HCT116 (cell line): ENCODE measurements at regions not wholly inside any gene's neighbourhood (a gene's known extent, or its start where the extent isn't known, plus 50 kb on each side); places are given as distances from the start of the nearest gene placed in this dataset.
"Not testable (repeated sequence)": the region's sequence is repeated elsewhere in the genome, so short reads cannot be mapped to it uniquely, and the experiment has no call there.

Source experiments
- ATAC-seq: fragments of 200-7000 bp; cut with Tn5 transposase; 2 replicates; pipeline ENCODE4 v1.9.1; 2020; ENCODE audit warnings: mild to moderate bottlenecking, moderate library complexity
- BruUV-seq: library from RNA; stranded (reverse); fragments of 400-500 nt; replicated peaks from 2 replicates; lab custom pipeline; 2021; lab: Mats Ljungman, UMichigan
- CTCF ChIA-PET: fragments of 300-600 bp; sonication (Branson Sonifier 250); formaldehyde crosslinking; loops from one replicate; lab custom pipeline; 2021; ENCODE audit warnings: antibody characterized with exemption; lab: Charles Lee
- POLR2A ChIA-PET: fragments of 300-600, 350-600 bp; sonication (Branson Sonifier 250); formaldehyde crosslinking; loops from one replicate; lab custom pipeline; 2021; ENCODE audit warnings: antibody characterized with exemption; lab: Charles Lee
- RAD21 ChIA-PET, 2 experiments: fragments of 300-600 bp; sonication (Branson Sonifier 250); formaldehyde crosslinking; loops; one replicate each; lab custom pipeline; 2023; ENCODE audit warnings: low total read pairs in 2 of 2; ENCODE audit not compliant: uncharacterized antibody in 2 of 2, unreplicated experiment in 2 of 2, low non-redundant PET in 1 of 2; lab: Charles Lee
- DNase-seq: peaks from one replicate; pipeline ENCODE4 v3.0.0-alpha.2; 2010; ENCODE audit warnings: low read depth, low spot score
- H2AFZ ChIP-seq: fragments of 200-600 bp; shearing (Covaris generic), sonication (generic); 2 replicates; pipeline ENCODE4 v1.6.1; 2017; ENCODE audit warnings: low read depth, mixed run types, mixed read lengths, antibody characterized with exemption, low read length; ENCODE audit not compliant: poor library complexity, severe bottlenecking
- H3K27ac ChIP-seq: 2 replicates; pipeline ENCODE4 v1.5.1; 2012; ENCODE audit warnings: low read depth, low read length
- H3K27me3 ChIP-seq: fragments of 200-600 bp; sonication (generic); 2 replicates; pipeline ENCODE4 v1.6.1; 2016; ENCODE audit warnings: mixed run types, low read length, mixed read lengths; ENCODE audit not compliant: insufficient read depth
- H3K36me3 ChIP-seq, 2 experiments: fragments of 200-500 bp in 1 of 2; fragments of 200-600 bp in 1 of 2; sonication (Bioruptor generic) in 1 of 2; sonication (generic) in 1 of 2; 2 replicates each; pipeline versions ENCODE4 v1.5.1 to v1.6.1; 2014 to 2016; ENCODE audit warnings: low read length in 2 of 2, inconsistent platforms in 1 of 2, mixed read lengths in 1 of 2, mixed run types in 1 of 2; ENCODE audit not compliant: insufficient read depth in 2 of 2, control insufficient read depth in 1 of 2
- H3K4me1 ChIP-seq, 2 experiments: fragments of 200-600 bp in 1 of 2; sonication (generic) in 1 of 2; 2 replicates each; pipeline versions ENCODE4 v1.5.1 to v1.6.1; 2012 to 2017; ENCODE audit warnings: low read length in 2 of 2, inconsistent platforms in 1 of 2, mild to moderate bottlenecking in 1 of 2, mixed read lengths in 1 of 2, mixed run types in 1 of 2, moderate library complexity in 1 of 2; ENCODE audit not compliant: insufficient read depth in 2 of 2, control insufficient read depth in 1 of 2
- H3K4me2 ChIP-seq: fragments of 200-600 bp; sonication (generic); 2 replicates; pipeline ENCODE4 v1.6.1; 2017; ENCODE audit warnings: mixed run types, low read length, mixed read lengths
- H3K4me3 ChIP-seq, 2 experiments: fragments of 200-600 bp in 1 of 2; sonication (generic) in 1 of 2; replicated peaks in 1 of 2; 2 replicates each; pipeline ENCODE4 v1.5.1; 2011 to 2016; ENCODE audit warnings: low read length in 2 of 2, control low read depth in 1 of 2, low read depth in 1 of 2, mild to moderate bottlenecking in 1 of 2, mixed read lengths in 1 of 2, mixed run types in 1 of 2
- H3K79me2 ChIP-seq: fragments of 200-600 bp; sonication (generic); 2 replicates; pipeline ENCODE4 v1.6.1; 2017; ENCODE audit warnings: mild to moderate bottlenecking, mixed run types, low read length, moderate library complexity, mixed read lengths; ENCODE audit not compliant: insufficient read depth
- H3K9ac ChIP-seq: fragments of 200-600 bp; sonication (generic); 2 replicates; pipeline ENCODE4 v1.6.1; 2016; ENCODE audit warnings: low read length, mixed read lengths
- H3K9me2 ChIP-seq: fragments of 200-600 bp; sonication (generic), shearing (Covaris generic); 2 replicates; pipeline ENCODE4 v1.6.1; 2017; ENCODE audit warnings: mixed run types, mild to moderate bottlenecking, moderate library complexity; ENCODE audit not compliant: insufficient read depth
- H3K9me3 ChIP-seq, 2 experiments: fragments of 200-500 bp in 1 of 2; fragments of 200-600 bp in 1 of 2; sonication (Bioruptor generic) in 1 of 2; sonication (generic) in 1 of 2; 2 replicates each; pipeline ENCODE4 v1.6.1; 2014 to 2017; ENCODE audit warnings: low read length in 2 of 2, mixed read lengths in 2 of 2, inconsistent platforms in 1 of 2, low read depth in 1 of 2, mild to moderate bottlenecking in 1 of 2, mixed run types in 1 of 2, moderate library complexity in 1 of 2; ENCODE audit not compliant: control insufficient read depth in 1 of 2, insufficient read depth in 1 of 2
- H4K20me1 ChIP-seq: fragments of 200-600 bp; sonication (generic), shearing (Covaris generic); 2 replicates; pipeline ENCODE4 v1.6.1; 2017; ENCODE audit warnings: mixed run types, mild to moderate bottlenecking, moderate library complexity; ENCODE audit not compliant: insufficient read depth
- CEBPB ChIP-seq: IDR thresholded peaks from 2 replicates; pipeline ENCODE4 v1.6.1; 2012; ENCODE audit warnings: low read depth
- EGR1 ChIP-seq: IDR thresholded peaks from 2 replicates; pipeline ENCODE4 v1.6.1; 2012; ENCODE audit warnings: low read depth
- ELF1 ChIP-seq: IDR thresholded peaks from 2 replicates; pipeline ENCODE4 v1.6.1; 2012; ENCODE audit warnings: low read depth, borderline replicate concordance
- FOSL1 ChIP-seq: IDR thresholded peaks from 2 replicates; pipeline ENCODE4 v1.6.1; 2012; ENCODE audit warnings: low read depth
- JUND ChIP-seq: IDR thresholded peaks from 2 replicates; pipeline ENCODE4 v1.6.1; 2012
- TCF7L2 ChIP-seq: IDR thresholded peaks from 2 replicates; pipeline ENCODE4 v1.7.0; 2011; ENCODE audit warnings: borderline replicate concordance, inconsistent platforms; ENCODE audit not compliant: insufficient read depth, insufficient read length; ENCODE audit errors: extremely low read depth
- ZFX ChIP-seq: fragments of 450-650 bp; IDR thresholded peaks from 2 replicates; pipeline ENCODE4 v1.6.1; 2017
- intact Hi-C: fragments of 100-400 bp; cut with micrococcal nuclease; formaldehyde crosslinking; loops from 2 replicates; pipeline ENCODE4 v1.10.0; 2022
- TF ChIP-seq, protein P1 (sequence below): IDR thresholded peaks from 2 replicates; pipeline ENCODE4 v1.6.1; 2012; ENCODE audit warnings: low read depth

DNA sequence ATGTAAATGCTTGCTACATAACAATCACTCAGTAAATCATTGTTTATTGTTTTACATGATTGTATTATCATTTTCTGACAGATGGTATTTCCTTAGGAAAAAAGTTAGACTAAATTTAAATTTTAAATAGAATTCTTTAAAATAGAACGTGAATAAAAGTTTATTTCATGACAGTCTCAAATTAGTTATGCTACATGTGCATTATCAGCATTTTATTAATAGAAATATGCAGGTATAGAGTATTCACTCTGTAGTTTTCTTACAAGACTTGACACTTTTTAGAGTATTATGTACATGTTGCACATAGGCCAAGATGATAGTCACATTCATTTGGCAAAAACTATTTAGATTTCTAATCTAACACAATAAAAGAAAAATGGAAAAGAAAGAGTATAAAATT, 213.3 kb upstream of the SPRY1 start:
- Histone ChIP-seq H4K20me1 (no peaks in the 10 kb centered on the region), H3K79me2 (no peaks in the 10 kb centered on the region), H3K9me2 (no peaks in the 10 kb centered on the region), H3K4me1 (no peaks in the 10 kb centered on the region), H3K4me3 (no peak overlapping the region), H3K27me3 (no peaks in the 10 kb centered on the region), H3K9ac (no peak overlapping the region), H3K36me3 (no peaks in the 10 kb centered on the region), H2AFZ (no peak overlapping the region), H3K9me3 (no peaks in the 10 kb centered on the region), H3K27ac (no peak overlapping the region), H3K4me2 (no peak overlapping the region)
- intact Hi-C loops, result no loop called here
- BruUV-seq, result no TSS peak
- ChIA-PET POLR2A (no interaction called here), RAD21 (no interaction called here), CTCF (no interaction called here)
- ATAC-seq (no peak), DNase-seq (no peak)
- TF ChIP-seq ELF1 (no peak), CEBPB (no peak), JUND (no peak), TCF7L2 (no peak), FOSL1 (no peak), ZFX (no peak), EGR1 (no peak)
- TF ChIP-seq, protein P1, sequence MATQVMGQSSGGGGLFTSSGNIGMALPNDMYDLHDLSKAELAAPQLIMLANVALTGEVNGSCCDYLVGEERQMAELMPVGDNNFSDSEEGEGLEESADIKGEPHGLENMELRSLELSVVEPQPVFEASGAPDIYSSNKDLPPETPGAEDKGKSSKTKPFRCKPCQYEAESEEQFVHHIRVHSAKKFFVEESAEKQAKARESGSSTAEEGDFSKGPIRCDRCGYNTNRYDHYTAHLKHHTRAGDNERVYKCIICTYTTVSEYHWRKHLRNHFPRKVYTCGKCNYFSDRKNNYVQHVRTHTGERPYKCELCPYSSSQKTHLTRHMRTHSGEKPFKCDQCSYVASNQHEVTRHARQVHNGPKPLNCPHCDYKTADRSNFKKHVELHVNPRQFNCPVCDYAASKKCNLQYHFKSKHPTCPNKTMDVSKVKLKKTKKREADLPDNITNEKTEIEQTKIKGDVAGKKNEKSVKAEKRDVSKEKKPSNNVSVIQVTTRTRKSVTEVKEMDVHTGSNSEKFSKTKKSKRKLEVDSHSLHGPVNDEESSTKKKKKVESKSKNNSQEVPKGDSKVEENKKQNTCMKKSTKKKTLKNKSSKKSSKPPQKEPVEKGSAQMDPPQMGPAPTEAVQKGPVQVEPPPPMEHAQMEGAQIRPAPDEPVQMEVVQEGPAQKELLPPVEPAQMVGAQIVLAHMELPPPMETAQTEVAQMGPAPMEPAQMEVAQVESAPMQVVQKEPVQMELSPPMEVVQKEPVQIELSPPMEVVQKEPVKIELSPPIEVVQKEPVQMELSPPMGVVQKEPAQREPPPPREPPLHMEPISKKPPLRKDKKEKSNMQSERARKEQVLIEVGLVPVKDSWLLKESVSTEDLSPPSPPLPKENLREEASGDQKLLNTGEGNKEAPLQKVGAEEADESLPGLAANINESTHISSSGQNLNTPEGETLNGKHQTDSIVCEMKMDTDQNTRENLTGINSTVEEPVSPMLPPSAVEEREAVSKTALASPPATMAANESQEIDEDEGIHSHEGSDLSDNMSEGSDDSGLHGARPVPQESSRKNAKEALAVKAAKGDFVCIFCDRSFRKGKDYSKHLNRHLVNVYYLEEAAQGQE, result no peak

- BruUV-seq, H3K4me2 ChIP-seq, H2AFZ ChIP-seq, RAD21 ChIA-PET, H3K9me3 ChIP-seq, H3K79me2 ChIP-seq, CTCF ChIA-PET, POLR2A ChIA-PET, intact Hi-C loops, ATAC-seq, H3K36me3 ChIP-seq, H3K4me1 ChIP-seq, DNase-seq, H3K9ac ChIP-seq, H3K4me3 ChIP-seq, H3K9me2 ChIP-seq, H3K27me3 ChIP-seq, H3K27ac ChIP-seq, H4K20me1 ChIP-seq: not testable (repeated sequence)
Observed at GRCh38 chr4:123183754-123184153, 212.8 kb upstream of the SPRY1 start.
